ENCODE measurements at regions not wholly inside any gene's neighbourhood (a gene's known extent, or its start where the extent isn't known, plus 50 kb on each side); places are given as distances from the start of the nearest gene placed in this dataset.

DNA sequence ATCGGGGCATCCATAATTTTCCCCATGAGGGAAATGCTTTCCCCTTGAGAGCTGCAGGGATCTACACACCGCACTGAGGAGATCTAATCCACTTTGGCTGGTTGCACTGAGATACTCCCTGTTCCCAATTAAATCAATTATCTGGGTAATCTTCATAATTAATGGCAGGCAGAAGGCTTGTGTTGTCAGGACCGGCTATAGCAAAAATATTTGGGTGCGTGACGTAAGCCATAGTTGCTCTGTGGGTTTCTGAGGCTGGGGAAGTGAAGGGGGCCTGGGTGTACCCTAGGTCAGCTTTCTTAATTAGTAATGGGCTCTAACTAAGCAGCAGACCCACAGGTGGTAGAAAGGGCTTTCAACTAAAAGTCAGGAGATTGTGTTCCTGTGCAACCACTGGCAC lies 62.8 kb upstream of the UPP2 start:
- in situ Hi-C loops (cut with MboI; ENCODE audit: low sequenced_read_pairs in 4 of 4) (loop anchor here in 1 of 4 donors (10.0 kb wide), 1 partner anchor 716 kb away; no protein-coding TSS in a partner anchor), intact Hi-C loops (cut with DNase I; ENCODE audit: low total_unique reads) (no loop called here)
- TF ChIP-seq, protein P1, sequence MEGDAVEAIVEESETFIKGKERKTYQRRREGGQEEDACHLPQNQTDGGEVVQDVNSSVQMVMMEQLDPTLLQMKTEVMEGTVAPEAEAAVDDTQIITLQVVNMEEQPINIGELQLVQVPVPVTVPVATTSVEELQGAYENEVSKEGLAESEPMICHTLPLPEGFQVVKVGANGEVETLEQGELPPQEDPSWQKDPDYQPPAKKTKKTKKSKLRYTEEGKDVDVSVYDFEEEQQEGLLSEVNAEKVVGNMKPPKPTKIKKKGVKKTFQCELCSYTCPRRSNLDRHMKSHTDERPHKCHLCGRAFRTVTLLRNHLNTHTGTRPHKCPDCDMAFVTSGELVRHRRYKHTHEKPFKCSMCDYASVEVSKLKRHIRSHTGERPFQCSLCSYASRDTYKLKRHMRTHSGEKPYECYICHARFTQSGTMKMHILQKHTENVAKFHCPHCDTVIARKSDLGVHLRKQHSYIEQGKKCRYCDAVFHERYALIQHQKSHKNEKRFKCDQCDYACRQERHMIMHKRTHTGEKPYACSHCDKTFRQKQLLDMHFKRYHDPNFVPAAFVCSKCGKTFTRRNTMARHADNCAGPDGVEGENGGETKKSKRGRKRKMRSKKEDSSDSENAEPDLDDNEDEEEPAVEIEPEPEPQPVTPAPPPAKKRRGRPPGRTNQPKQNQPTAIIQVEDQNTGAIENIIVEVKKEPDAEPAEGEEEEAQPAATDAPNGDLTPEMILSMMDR (IDR thresholded peaks at IDR 0.05 in 4 of 5, conservative IDR thresholded peaks at IDR 0.05 in 1 of 5) = no peak
- no peak for TF ChIP-seq POLR2A (IDR thresholded peaks at IDR 0.05)
- Histone ChIP-seq H3K4me3 (no peak overlapping the region), H3K4me1 (peaks cover 0 to 6% of the 10 kb centered on the region in 2 donors), H3K36me3 (no peaks in the 10 kb centered on the region), H3K9me3 (no peaks in the 10 kb centered on the region), H3K27ac (no peak overlapping the region), H3K27me3 (no peaks in the 10 kb centered on the region)
- no peak for DNase-seq
- ATAC-seq = no peak

DNA sequence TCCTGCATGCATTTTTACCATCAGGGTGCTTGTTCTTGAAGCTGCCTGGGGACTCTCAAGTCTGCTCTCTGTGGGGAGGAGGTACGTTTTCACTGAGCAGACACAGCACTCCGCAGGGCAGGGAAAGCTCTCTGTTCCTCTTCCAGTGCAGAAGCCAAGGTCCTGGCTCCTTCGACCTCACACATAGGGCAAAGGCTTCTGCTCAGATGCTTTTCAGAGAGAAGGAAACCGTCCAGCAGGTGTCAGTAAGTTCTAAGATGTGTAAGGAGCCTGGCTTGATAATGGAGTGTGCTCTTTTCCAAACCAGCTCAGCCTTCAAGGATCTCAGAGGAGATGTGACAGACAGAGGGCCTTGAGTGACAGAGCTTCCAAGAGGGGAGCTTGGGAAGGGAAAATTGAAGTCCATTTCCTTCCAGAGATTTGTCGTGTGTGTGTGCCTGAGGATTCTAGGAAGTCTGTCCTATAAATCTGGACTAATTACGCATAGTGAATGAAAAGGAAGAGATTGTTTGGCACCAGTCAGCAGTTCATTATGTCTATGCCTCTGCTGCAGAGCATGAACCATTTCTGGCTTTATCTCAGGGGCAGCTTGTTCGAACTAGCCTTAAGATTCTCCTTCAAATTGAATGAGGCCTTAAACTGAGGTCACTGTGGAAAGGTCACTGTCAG lies 67.3 kb upstream of the UPP2 start:
- in situ Hi-C loops (cut with MboI; ENCODE audit: low sequenced_read_pairs in 4 of 4) = loop anchor here in 2 of 4 donors (5.0 to 10.0 kb wide), 2 partner anchors 713 to 720 kb away; no protein-coding TSS in a partner anchor
- H3K27ac ChIP-seq = no peak overlapping the region
- H3K4me3 ChIP-seq = no peak overlapping the region
- H3K27me3 ChIP-seq = no peaks in the 10 kb centered on the region
- DNase-seq (no peak), ATAC-seq (peak in 1 of 2 donors; percentile 50)
- no peaks in the 10 kb centered on the region for H3K9me3 ChIP-seq
- intact Hi-C loops (cut with DNase I; ENCODE audit: low total_unique reads) = no loop called here
- H3K4me1 ChIP-seq = no peaks in the 10 kb centered on the region
- TF ChIP-seq POLR2A (IDR thresholded peaks at IDR 0.05) = no peak
- TF ChIP-seq, protein P1 (IDR thresholded peaks at IDR 0.05 in 4 of 5, conservative IDR thresholded peaks at IDR 0.05 in 1 of 5) = peak in 2 of 5 experiments; percentile 18 to 19
- no peaks in the 10 kb centered on the region for H3K36me3 ChIP-seq

DNA sequence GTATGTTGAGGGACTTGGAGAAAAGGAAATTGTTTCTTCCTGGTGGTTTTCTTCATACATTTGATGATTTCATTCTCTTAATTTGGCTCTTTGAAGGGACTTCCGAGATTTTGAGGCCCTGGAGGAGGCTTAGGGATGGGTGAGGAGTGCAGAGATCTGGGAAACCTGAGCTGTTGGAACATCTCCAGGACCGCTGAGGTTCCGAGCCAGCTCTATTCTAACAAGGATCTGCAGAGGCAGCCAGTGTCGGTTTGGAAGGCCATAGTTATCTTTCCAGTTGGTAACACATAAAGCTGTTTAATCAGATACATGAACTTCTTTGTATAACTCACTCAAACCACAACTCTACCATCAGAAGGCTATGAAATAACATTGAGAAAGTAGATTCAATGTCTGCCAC lies 70.3 kb upstream of the UPP2 start:
- no peak for TF ChIP-seq POLR2A (IDR thresholded peaks at IDR 0.05)
- TF ChIP-seq, protein P1 (IDR thresholded peaks at IDR 0.05 in 4 of 5, conservative IDR thresholded peaks at IDR 0.05 in 1 of 5) = no peak
- in situ Hi-C loops (cut with MboI; ENCODE audit: low sequenced_read_pairs in 4 of 4) (loop anchor here in 2 of 4 donors (5.0 to 10.0 kb wide), 2 partner anchors 716 to 723 kb away; no protein-coding TSS in a partner anchor), intact Hi-C loops (cut with DNase I; ENCODE audit: low total_unique reads) (no loop called here)
- H3K27ac ChIP-seq = no peak overlapping the region
- ATAC-seq (no peak), DNase-seq (no peak)
- H3K36me3 ChIP-seq = no peaks in the 10 kb centered on the region
- H3K9me3 ChIP-seq = no peaks in the 10 kb centered on the region
- no peaks in the 10 kb centered on the region for H3K27me3 ChIP-seq
- H3K4me1 ChIP-seq = no peaks in the 10 kb centered on the region
- H3K4me3 ChIP-seq = no peak overlapping the region

DNA sequence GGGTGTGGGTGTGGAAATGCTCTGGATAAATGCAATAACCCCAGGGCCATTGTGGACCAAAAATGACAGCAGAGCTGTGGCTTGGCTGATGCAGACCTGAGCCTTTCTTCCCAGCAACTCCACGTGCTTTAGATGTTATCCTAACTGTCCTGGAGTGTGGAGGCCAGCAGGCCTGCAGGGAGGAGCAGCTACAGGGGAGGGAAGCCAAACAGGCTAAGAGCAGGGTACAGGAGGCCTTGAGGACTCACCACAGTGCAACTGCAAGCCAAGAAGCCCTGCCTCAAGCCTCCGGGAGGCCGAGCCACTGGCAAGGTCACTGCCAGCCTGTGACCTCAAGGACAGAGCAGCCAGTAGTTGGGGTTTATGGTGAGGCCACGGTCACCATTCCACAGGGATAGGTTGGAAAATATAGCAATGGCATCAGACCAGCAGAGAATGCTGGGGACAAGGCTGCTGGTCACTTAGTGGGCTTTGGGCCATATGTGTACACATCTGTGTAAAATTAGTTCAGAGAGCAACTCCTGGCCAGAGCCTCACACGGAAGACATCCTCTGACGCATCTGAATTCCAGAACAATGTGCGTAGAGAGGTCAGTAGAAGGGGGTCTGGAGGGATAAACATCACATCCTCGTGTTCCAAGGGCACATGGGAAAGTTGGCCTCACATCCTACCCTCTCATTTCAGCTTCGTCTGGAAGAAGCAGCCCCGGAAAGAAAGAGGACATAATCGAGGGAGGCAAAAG lies 76.2 kb upstream of the UPP2 start:
- TF ChIP-seq, protein P1 (IDR thresholded peaks at IDR 0.05 in 4 of 5, conservative IDR thresholded peaks at IDR 0.05 in 1 of 5) = no peak
- TF ChIP-seq POLR2A (IDR thresholded peaks at IDR 0.05) = no peak
- Histone ChIP-seq H3K4me1 (no peaks in the 10 kb centered on the region), H3K27ac (no peak overlapping the region), H3K9me3 (no peaks in the 10 kb centered on the region), H3K4me3 (no peak overlapping the region), H3K27me3 (no peaks in the 10 kb centered on the region), H3K36me3 (no peaks in the 10 kb centered on the region)
- ATAC-seq (no peak), DNase-seq (no peak)
- in situ Hi-C loops (cut with MboI; ENCODE audit: low sequenced_read_pairs in 4 of 4) = loop anchor here in 2 of 4 donors (10.0 kb wide), 1 partner anchor 719 kb away; no protein-coding TSS in a partner anchor
- intact Hi-C loops (cut with DNase I; ENCODE audit: low total_unique reads) = loop anchor here (2.0 kb wide), 1 partner anchor 729 kb away; no protein-coding TSS in a partner anchor
